LNCaP clone FGC (cell line): ENCODE measurements at regions not wholly inside any gene's neighbourhood (a gene's known extent, or its start where the extent isn't known, plus 50 kb on each side); places are given as distances from the start of the nearest gene placed in this dataset.

ENCODE experiments used
- DNase-seq: peaks from one replicate; pipeline ENCODE4 v3.0.0-alpha.2; 2011; ENCODE audit warnings: low read depth
- H3K4me3 ChIP-seq: 2 replicates; pipeline ENCODE4 v1.5.1; 2011; ENCODE audit warnings: mild to moderate bottlenecking, low read depth, low read length, control low read depth
- CTCF ChIP-seq: IDR thresholded peaks from 2 replicates; pipeline ENCODE4 v1.5.1; 2012; ENCODE audit warnings: mild to moderate bottlenecking; ENCODE audit not compliant: control insufficient read depth, insufficient read depth; ENCODE audit errors: extremely low read depth

GRCh38 chr21:34022627-34023335 is 50.6 kb upstream of the MRPS6 start:
- no peak for DNase-seq
- TF ChIP-seq CTCF = no peak
- H3K4me3 ChIP-seq = no peak overlapping the region

GRCh38 chr21:34021726-34022125 is 51.7 kb upstream of the MRPS6 start:
- no peak for TF ChIP-seq CTCF
- H3K4me3 ChIP-seq = no peak overlapping the region
- DNase-seq = no peak

GRCh38 chr21:34020983-34021553 is 52.3 kb upstream of the MRPS6 start:
- no peak overlapping the region for H3K4me3 ChIP-seq
- DNase-seq = no peak

GRCh38 chr21:34020005-34020847 is 53.2 kb upstream of the MRPS6 start:
- H3K4me3 ChIP-seq = no peak overlapping the region
- TF ChIP-seq CTCF = no peak
- DNase-seq = no peak

More at GRCh38 chr21:34020983-34021553, 52.3 kb upstream of the MRPS6 start:
- TF ChIP-seq CTCF = no peak

GRCh38 chr21:34019402-34019801 is 54.0 kb upstream of the MRPS6 start:
- no peak for TF ChIP-seq CTCF
- H3K4me3 ChIP-seq = no peak overlapping the region
- DNase-seq = no peak

- no peak for DNase-seq
- TF ChIP-seq CTCF = no peak
- no peak overlapping the region for H3K4me3 ChIP-seq
These were observed 54.5 kb upstream of the MRPS6 start for GRCh38 chr21:34018910-34019309.
